ENCODE measurements at regions not wholly inside any gene's neighbourhood (a gene's known extent, or its start where the extent isn't known, plus 50 kb on each side); places are given as distances from the start of the nearest gene placed in this dataset.

DNA sequence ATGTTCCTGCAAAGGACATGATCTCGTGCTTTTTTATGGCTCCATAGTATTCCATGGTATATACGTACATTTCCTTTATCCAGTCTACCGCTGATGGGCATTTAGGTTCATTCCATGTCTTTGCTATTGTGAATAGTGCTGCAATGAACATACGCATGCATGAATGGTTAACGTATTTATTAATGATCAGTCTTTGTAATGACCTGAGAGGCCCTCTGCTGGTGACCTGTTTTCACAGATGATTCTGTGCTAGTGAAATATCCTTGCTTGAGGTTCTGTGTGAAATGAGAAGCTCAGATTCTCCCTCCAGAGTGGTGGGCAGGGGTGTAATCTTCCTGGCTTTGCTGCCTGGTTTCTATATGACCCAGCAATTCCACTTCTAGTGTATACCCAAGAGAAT lies 160.2 kb upstream of the RASGRP1 start:
- H3K4me3 ChIP-seq (replicated peaks in 1 of 2; ENCODE audit: low read depth in 2 of 2, low read length in 2 of 2) = no peak overlapping the region
- DNase-seq (ENCODE audit: low read depth in 2 of 2) = no peak
- TF ChIP-seq, protein P1, sequence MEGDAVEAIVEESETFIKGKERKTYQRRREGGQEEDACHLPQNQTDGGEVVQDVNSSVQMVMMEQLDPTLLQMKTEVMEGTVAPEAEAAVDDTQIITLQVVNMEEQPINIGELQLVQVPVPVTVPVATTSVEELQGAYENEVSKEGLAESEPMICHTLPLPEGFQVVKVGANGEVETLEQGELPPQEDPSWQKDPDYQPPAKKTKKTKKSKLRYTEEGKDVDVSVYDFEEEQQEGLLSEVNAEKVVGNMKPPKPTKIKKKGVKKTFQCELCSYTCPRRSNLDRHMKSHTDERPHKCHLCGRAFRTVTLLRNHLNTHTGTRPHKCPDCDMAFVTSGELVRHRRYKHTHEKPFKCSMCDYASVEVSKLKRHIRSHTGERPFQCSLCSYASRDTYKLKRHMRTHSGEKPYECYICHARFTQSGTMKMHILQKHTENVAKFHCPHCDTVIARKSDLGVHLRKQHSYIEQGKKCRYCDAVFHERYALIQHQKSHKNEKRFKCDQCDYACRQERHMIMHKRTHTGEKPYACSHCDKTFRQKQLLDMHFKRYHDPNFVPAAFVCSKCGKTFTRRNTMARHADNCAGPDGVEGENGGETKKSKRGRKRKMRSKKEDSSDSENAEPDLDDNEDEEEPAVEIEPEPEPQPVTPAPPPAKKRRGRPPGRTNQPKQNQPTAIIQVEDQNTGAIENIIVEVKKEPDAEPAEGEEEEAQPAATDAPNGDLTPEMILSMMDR (IDR thresholded peaks at IDR 0.05; ENCODE audit: low read depth, low read length) = no peak

DNA sequence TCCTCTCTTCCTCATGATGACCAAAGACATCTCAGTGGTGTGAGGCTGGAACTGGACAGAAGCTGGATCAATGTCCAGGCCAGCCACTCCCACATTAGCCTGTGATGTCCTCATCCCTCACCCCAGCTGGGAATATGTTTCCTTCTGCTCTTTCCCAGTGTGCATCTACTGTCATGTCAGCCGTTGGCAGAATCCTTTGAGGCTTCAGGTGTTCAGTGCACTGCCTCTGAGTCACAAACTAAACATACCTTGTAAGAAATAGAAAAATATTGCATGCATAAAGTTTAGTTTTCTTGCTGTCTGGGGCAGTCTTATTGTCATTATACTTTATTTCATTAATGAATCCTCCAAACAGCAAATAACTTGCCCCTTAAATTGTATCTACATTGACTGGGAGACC lies 161.6 kb upstream of the RASGRP1 start:
- H3K4me3 ChIP-seq (replicated peaks in 1 of 2; ENCODE audit: low read depth in 2 of 2, low read length in 2 of 2) = no peak overlapping the region

GRCh38 chr15:38733331-38733730 lies 168.7 kb upstream of the RASGRP1 start:
- DNase-seq (ENCODE audit: low read depth in 2 of 2) = peak in 1 of 2 donors; percentile 6
- H3K4me3 ChIP-seq (replicated peaks in 1 of 2; ENCODE audit: low read depth in 2 of 2, low read length in 2 of 2) = no peak overlapping the region
- TF ChIP-seq, protein P1 (IDR thresholded peaks at IDR 0.05; ENCODE audit: low read depth, low read length) = no peak

More for the DNA sequence above, 161.6 kb upstream of the RASGRP1 start:
- no peak for DNase-seq (ENCODE audit: low read depth in 2 of 2)
- TF ChIP-seq, protein P1 (IDR thresholded peaks at IDR 0.05; ENCODE audit: low read depth, low read length) = no peak

GRCh38 chr15:38740206-38740605 lies 175.6 kb upstream of the RASGRP1 start:
- no peak for DNase-seq (ENCODE audit: low read depth in 2 of 2)

GRCh38 chr15:38743147-38743546 lies 178.5 kb upstream of the RASGRP1 start:
- no peak for DNase-seq (ENCODE audit: low read depth in 2 of 2)
- no peak overlapping the region for H3K4me3 ChIP-seq (replicated peaks in 1 of 2; ENCODE audit: low read depth in 2 of 2, low read length in 2 of 2)
- TF ChIP-seq, protein P1 (IDR thresholded peaks at IDR 0.05; ENCODE audit: low read depth, low read length) = no peak

More at GRCh38 chr15:38740206-38740605, 175.6 kb upstream of the RASGRP1 start:
- H3K4me3 ChIP-seq (replicated peaks in 1 of 2; ENCODE audit: low read depth in 2 of 2, low read length in 2 of 2) = no peak overlapping the region
- TF ChIP-seq, protein P1 (IDR thresholded peaks at IDR 0.05; ENCODE audit: low read depth, low read length) = no peak

GRCh38 chr15:38745126-38745525 lies 180.5 kb upstream of the RASGRP1 start:
- DNase-seq (ENCODE audit: low read depth in 2 of 2) = no peak
- no peak overlapping the region for H3K4me3 ChIP-seq (replicated peaks in 1 of 2; ENCODE audit: low read depth in 2 of 2, low read length in 2 of 2)
- TF ChIP-seq, protein P1 (IDR thresholded peaks at IDR 0.05; ENCODE audit: low read depth, low read length) = no peak

DNA sequence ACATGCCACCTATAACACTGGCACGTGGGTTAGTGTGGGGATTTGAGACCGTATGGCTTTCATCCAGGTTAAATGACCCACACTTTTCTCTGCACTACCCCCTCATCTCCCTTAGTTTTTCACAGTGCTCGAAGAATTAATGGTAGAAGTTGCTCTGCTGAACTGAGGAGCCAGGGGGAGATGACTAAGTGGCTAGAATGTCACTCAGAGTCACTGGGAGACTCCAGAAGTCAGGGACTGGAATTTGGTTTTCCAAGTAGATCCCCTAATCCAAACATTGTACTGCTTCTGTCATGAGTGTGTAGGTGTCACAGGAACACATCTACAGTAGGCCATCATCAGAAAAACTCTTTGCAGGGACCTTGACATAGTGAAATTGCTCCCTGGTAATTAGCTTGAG lies 181.0 kb upstream of the RASGRP1 start:
- H3K4me3 ChIP-seq (replicated peaks in 1 of 2; ENCODE audit: low read depth in 2 of 2, low read length in 2 of 2) = no peak overlapping the region
- TF ChIP-seq, protein P1 (IDR thresholded peaks at IDR 0.05; ENCODE audit: low read depth, low read length) = no peak
- DNase-seq (ENCODE audit: low read depth in 2 of 2) = no peak

Data from cardiac fibroblast (primary cell).